Heart right ventricle (tissue), 16 donors: ENCODE measurements at regions not wholly inside any gene's neighbourhood (a gene's known extent, or its start where the extent isn't known, plus 50 kb on each side); places are given as distances from the start of the nearest gene placed in this dataset.

Source experiments
- ATAC-seq, 8 donors: fragments of 200-7000 bp; cut with Tn5 transposase; one replicate each; pipeline ENCODE4 v1.9.1; 2020; ENCODE audit warnings: mild to moderate bottlenecking in 8 of 8, moderate library complexity in 8 of 8, moderate number of reproducible peaks in 1 of 8
- DNase-seq, 2 donors: peaks; one replicate each; pipeline ENCODE4 v3.0.0-alpha.2; 2020
- H3K27ac ChIP-seq, 10 donors: fragments of 200-600 bp; sonication (generic) in 2 of 10; one replicate each; pipeline versions ENCODE4 v1.5.0 to v1.8.0; 2020 to 2022; ENCODE audit warnings: mild to moderate bottlenecking in 3 of 10
- H3K27me3 ChIP-seq, 7 donors: fragments of 200-600 bp; one replicate each; pipeline ENCODE4 v1.8.0; 2021 to 2022; ENCODE audit warnings: mild to moderate bottlenecking in 2 of 7
- H3K36me3 ChIP-seq, 9 donors: fragments of 200-600 bp; sonication (generic) in 1 of 9; one replicate each; pipeline versions ENCODE4 v1.5.0 to v1.8.0; 2020 to 2022; ENCODE audit warnings: mild to moderate bottlenecking in 2 of 9
- H3K4me1 ChIP-seq, 9 donors: fragments of 200-600 bp; sonication (generic) in 1 of 9; one replicate each; pipeline versions ENCODE4 v1.5.0 to v1.8.0; 2020 to 2022; ENCODE audit warnings: mild to moderate bottlenecking in 4 of 9
- H3K4me3 ChIP-seq, 10 donors: fragments of 200-600 bp; sonication (generic) in 2 of 10; one replicate each; pipeline versions ENCODE4 v1.5.0 to v1.8.0; 2020 to 2022; ENCODE audit warnings: mild to moderate bottlenecking in 7 of 10, moderate library complexity in 2 of 10
- H3K9me3 ChIP-seq, 11 donors: fragments of 200-600 bp in 10 of 11; sonication (generic) in 2 of 11; one replicate each; pipeline versions ENCODE4 v1.5.0 to v1.8.0; 2013 to 2022; ENCODE audit warnings: mild to moderate bottlenecking in 2 of 11, control low read depth in 1 of 11, moderate library complexity in 1 of 11
- CTCF ChIP-seq, 9 donors: fragments of 200-600 bp; sonication (generic) in 2 of 9; IDR thresholded peaks; one replicate each; pipeline versions ENCODE4 v1.5.0 to v1.8.0; 2021 to 2022; ENCODE audit warnings: antibody characterized with exemption in 9 of 9, mild to moderate bottlenecking in 5 of 9, moderate library complexity in 1 of 9
- WGBS, 2 donors: extraction: QIAGEN DNeasy Blood & Tissue Kit; methylation state at CpG; one replicate each; pipeline ENCODE4 v1.1.7; 2013; ENCODE audit warnings: inconsistent platforms in 1 of 2; 5-methylcytosine and 5-hydroxymethylcytosine counted together
- intact Hi-C, 10 donors: fragments of 100-400 bp; cut with DNase I; formaldehyde crosslinking; loops; one replicate each; pipeline versions ENCODE4 v1.11.1 to v1.14.2; 2022
- donor health status: Arrhythmogenic right ventricular cardiomyopathy.
- donor health status: ischemic (EF 13 %, LVEDD 7.1; RV severe dilation, severe dysfunction).
- donor health status: healthy with polysubstance abuse.
- donor health status: DM: no; HTN: yes; CAD: no.
- donor health status: DM: no; HTN: no; CAD: no.
- donor health status: ischemic (EF 25% LVEDD 6.9; RV normal size, moderate dysfunction).
- donor health status: ischemic (EF 25% LVEDD 5.7; RV mildly dilated, moderate dysfunction).
- donor health status: healthy.
- donor health status: DM: yes; HTN: yes; CAD: no.
- donor health status: Ischemic cardiomyopathy.
- donor health status: ischemic (EF 35%, LVEDD 5.7; RV mildly dilated, moderate dysfunction).
- donor health status: nonischemic (EF 11% LVEDD 7.7; RV severe dilation, severe dysfunction).
- donor health status: DM: yes; HTN: yes; CAD: no.
- donor health status: PGD.
- donor health status: ischemic (EF 29% LVEDD 5.4; RV normal size, mild dysfunction).
- donor health status: nonischemic (EF 23%, LVEDD 6.1; RV moderate dilation, normal function).

GRCh38 chr21:43282358-43283120 lies 113.7 kb downstream of the CRYAA start:
- intact Hi-C loops: no loop called here
- no peak overlapping the region for H3K4me3 ChIP-seq
- ATAC-seq (peak in 2 of 8 donors; percentile 21 to 27), DNase-seq (no peak)
- H3K27ac ChIP-seq: no peak overlapping the region
- no peak for TF ChIP-seq CTCF (IDR thresholded peaks at IDR 0.05)
- H3K36me3 ChIP-seq: no peaks in the 10 kb centered on the region
- H3K9me3 ChIP-seq: no peaks in the 10 kb centered on the region
- WGBS, 2 donors: 72 to 83% methylated on average over 23 of the region's 23 CpGs
- peaks cover 0 to 14% (median 5%) of the 10 kb centered on the region in 7 donors for H3K27me3 ChIP-seq
- H3K4me1 ChIP-seq: peaks cover 0 to 12% (median 8%) of the 10 kb centered on the region in 9 donors

GRCh38 chr21:43281661-43282357 lies 113.0 kb downstream of the CRYAA start:
- WGBS, 2 donors: 87 to 90% methylated on average over 12 of the region's 12 CpGs
- intact Hi-C loops: no loop called here
- no peak for TF ChIP-seq CTCF (IDR thresholded peaks at IDR 0.05)
- Histone ChIP-seq H3K4me3 (no peak overlapping the region), H3K27me3 (peaks cover 0 to 22% (median 8%) of the 10 kb centered on the region in 7 donors), H3K9me3 (no peaks in the 10 kb centered on the region), H3K36me3 (no peaks in the 10 kb centered on the region), H3K4me1 (peaks cover 0 to 14% (median 9%) of the 10 kb centered on the region in 9 donors), H3K27ac (no peak overlapping the region)
- ATAC-seq (no peak), DNase-seq (no peak)

GRCh38 chr21:43280949-43281633 lies 112.3 kb downstream of the CRYAA start:
- Histone ChIP-seq H3K27ac (no peak overlapping the region), H3K36me3 (no peaks in the 10 kb centered on the region), H3K27me3 (peaks cover 0 to 26% (median 13%) of the 10 kb centered on the region in 7 donors), H3K4me1 (peaks cover 0 to 14% (median 9%) of the 10 kb centered on the region in 9 donors), H3K4me3 (no peak overlapping the region), H3K9me3 (no peaks in the 10 kb centered on the region)
- DNase-seq (no peak), ATAC-seq (no peak)
- 77 to 79% methylated on average over 17 of the region's 17 CpGs for WGBS, 2 donors
- no peak for TF ChIP-seq CTCF (IDR thresholded peaks at IDR 0.05)
- intact Hi-C loops: no loop called here

- DNase-seq (no peak), ATAC-seq (no peak)
- no peaks in the 10 kb centered on the region for H3K9me3 ChIP-seq
- peaks cover 0 to 14% (median 9%) of the 10 kb centered on the region in 9 donors for H3K4me1 ChIP-seq
- no peak overlapping the region for H3K27ac ChIP-seq
- WGBS, 2 donors: 78 to 83% methylated on average over 11 of the region's 11 CpGs
- no peak for TF ChIP-seq CTCF (IDR thresholded peaks at IDR 0.05)
- intact Hi-C loops: no loop called here
- H3K36me3 ChIP-seq: no peaks in the 10 kb centered on the region
- H3K27me3 ChIP-seq: peaks cover 0 to 34% (median 21%) of the 10 kb centered on the region in 7 donors
- H3K4me3 ChIP-seq: no peak overlapping the region
Observed at GRCh38 chr21:43279578-43279894, 110.7 kb downstream of the CRYAA start.
